ENCODE measurements at regions not wholly inside any gene's neighbourhood (a gene's known extent, or its start where the extent isn't known, plus 50 kb on each side); places are given as distances from the start of the nearest gene placed in this dataset.
"Not testable (repeated sequence)": the region's sequence is repeated elsewhere in the genome, so short reads cannot be mapped to it uniquely, and the experiment has no call there.

GRCh38 chr3:193801097-193801496 lies 208.1 kb downstream of the OPA1 start:
- no peak for DNase-seq (ENCODE audit: low read depth, low spot score)

- no peak for DNase-seq (ENCODE audit: low read depth, low spot score)
Measured at GRCh38 chr3:193803288-193803687, 210.3 kb downstream of the OPA1 start.

- DNase-seq (ENCODE audit: low read depth, low spot score), result no peak
Measured at GRCh38 chr3:193805448-193805847, 212.4 kb downstream of the OPA1 start.

GRCh38 chr3:193808317-193808716 lies 215.3 kb downstream of the OPA1 start:
- DNase-seq (ENCODE audit: low read depth, low spot score), result no peak

DNA sequence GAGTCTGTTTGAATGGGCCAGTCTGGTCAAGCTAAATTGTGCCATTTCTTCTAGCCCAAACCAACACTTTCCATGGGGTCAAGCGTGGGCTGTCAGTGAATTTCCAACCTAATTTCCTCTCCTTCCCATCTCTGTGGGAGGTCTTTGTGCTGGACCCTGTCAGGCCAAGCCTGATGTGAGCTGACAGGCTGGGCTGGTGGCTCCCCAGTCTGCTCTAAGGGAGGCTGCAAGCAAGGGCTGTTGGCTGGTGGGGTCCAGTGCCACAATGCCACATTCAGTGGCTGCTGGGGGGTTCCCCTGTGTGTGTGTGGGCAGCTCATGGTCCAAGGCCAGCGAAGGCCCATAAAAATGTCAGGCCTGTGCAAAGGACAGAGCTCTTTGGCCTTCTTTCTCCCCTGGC lies 216.1 kb downstream of the OPA1 start:
- no peak for DNase-seq (ENCODE audit: low read depth, low spot score)

- no peak for DNase-seq (ENCODE audit: low read depth, low spot score)
Measured at GRCh38 chr3:193812078-193812725, 219.2 kb downstream of the OPA1 start.

- DNase-seq (ENCODE audit: low read depth, low spot score), result no peak
Measured at GRCh38 chr3:193812791-193813500, 219.9 kb downstream of the OPA1 start.

- DNase-seq (ENCODE audit: low read depth, low spot score), result no peak
Measured at GRCh38 chr3:193813501-193813830, 220.5 kb downstream of the OPA1 start.

GRCh38 chr3:193814166-193814892 lies 221.3 kb downstream of the OPA1 start:
- DNase-seq (ENCODE audit: low read depth, low spot score), result no peak

GRCh38 chr3:193815246-193816027 lies 222.4 kb downstream of the OPA1 start:
- DNase-seq (ENCODE audit: low read depth, low spot score), result no peak

DNA sequence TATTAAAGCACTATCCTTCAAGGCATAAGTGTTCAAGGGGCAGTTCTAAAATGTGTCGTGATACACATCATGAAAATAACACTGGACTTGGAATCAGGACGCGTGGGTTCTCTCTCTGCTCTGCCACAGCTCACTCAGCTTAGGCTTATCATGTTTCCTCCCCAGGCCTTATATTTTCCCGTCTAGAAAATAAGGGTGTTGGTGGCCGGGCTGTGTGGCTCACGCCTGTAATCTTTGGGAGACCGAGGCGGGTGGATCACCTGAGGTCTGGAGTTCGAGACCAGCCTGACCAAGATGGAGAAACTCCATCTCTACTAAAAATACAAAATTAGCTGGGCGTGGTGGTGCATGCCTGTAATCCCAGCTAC lies 223.0 kb downstream of the OPA1 start:
- no peak for DNase-seq (ENCODE audit: low read depth, low spot score)

DNA sequence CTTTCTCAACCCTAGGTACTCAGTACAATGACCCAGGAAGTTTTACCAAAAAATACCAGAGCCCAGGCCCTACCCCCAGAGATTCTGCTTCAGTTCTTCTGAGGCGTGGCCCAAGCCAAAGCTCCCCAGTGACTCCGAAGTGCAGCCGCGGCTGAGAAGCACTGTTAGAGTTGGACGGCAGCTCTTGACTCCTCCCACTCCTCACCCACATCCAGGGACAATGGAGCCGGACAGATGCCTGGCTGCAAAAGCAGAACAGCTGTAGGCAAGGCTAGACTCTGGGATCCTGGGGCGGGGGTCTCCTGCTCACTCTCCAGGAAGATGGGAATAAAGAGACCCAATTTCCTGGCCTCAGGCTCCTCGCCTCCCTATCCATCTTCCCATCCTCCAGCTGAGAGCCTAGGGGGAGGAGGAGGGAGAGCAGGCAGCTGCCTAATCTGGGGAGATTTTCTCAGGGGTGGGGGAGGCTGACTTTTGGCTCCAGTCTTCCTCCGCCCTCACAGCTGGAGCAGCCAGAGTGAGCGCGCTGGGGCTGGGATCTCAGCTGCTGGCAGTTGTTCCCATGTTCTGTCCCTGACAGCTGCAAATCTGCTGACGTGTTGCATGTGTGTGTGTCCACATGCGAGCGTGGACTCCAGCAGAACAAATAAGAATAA lies 223.8 kb downstream of the OPA1 start:
- no peak for DNase-seq (ENCODE audit: low read depth, low spot score)

- no peak for DNase-seq (ENCODE audit: low read depth, low spot score)
Measured at GRCh38 chr3:193819117-193820010, 226.4 kb downstream of the OPA1 start.

DNA sequence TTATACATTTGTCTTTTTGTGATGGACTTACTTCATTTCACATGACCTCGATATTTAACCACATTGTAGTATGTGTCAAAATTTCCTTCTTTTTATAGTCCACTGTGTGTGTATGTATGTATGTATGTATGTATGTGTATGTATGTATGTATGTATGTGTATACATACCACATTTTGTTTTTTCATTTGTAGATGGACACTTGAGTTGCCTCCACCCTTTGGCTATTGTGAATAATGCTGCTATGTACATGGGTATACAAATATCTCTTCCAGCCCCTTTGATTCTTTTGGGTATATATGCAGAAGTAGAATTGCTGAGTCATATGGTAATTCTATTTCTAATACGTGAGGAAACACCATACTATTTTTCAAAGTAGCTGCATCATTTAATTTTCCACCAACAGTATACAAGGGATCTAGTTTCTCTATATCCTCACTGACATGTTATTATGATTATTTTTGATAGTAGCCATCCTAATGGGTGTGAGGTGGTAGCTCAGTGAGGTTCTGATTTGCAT lies 228.2 kb downstream of the OPA1 start:
- no peak for DNase-seq (ENCODE audit: low read depth, low spot score)

GRCh38 chr3:193822492-193823212 lies 229.6 kb downstream of the OPA1 start:
- no peak for DNase-seq (ENCODE audit: low read depth, low spot score)

GRCh38 chr3:193823213-193823605 lies 230.2 kb downstream of the OPA1 start:
- not testable (repeated sequence) for DNase-seq (ENCODE audit: low read depth, low spot score)

- no peak for DNase-seq (ENCODE audit: low read depth, low spot score)
Measured at GRCh38 chr3:193824365-193824764, 231.4 kb downstream of the OPA1 start.

DNA sequence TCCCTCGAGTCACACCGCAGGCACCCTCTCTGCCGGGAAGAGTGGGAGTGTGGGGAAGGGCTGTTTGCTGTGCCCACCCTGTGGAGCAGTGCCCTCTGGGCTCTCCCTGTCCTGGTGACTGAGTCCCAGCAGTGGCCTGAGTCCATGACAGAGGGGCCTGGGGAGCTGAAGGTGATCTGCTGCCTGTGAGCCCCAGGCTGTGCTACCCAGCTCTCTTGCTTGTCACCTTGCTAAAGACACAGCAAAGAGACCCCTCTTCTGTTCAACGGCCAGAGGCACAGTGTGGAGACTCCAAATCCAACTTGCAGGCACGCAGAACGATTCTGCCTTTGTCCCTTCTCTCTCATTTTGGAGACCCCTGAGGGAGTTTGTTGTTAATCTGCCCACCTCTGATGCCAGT lies 232.6 kb downstream of the OPA1 start:
- DNase-seq (ENCODE audit: low read depth, low spot score), result no peak

DNA sequence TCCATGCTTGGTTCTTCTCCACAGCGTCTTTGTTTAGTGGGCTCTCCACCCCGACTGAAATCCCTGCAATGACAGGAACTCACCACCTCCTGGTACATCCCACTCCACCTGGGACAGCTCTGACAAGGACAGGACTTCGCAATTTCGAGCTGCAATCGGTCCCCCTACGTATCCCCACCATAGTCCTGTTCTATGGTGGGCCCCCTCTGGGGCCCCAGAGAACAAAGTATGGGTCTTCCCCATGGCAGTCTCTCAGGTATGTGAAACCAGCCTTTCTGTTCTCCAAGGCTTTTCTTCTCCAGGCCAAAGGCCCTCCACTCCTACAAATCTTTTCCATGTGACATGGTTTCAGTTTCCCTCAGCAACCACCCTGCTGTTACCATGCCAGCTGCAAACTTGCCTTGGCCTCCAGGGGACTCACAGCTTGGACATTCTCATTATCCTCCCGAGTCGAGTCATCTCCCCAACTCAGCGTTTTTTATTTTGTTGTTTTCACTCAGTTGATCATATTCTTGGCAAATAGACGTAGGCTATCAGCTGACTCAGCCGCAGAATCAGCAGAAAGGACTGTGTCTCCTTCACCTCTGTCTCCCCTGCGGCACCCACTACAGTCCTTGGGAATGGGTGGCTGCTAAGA lies 233.3 kb downstream of the OPA1 start:
- DNase-seq (ENCODE audit: low read depth, low spot score), result no peak

Data from pulmonary artery endothelial cell (primary cell).